Gastrocnemius medialis (tissue), 4 donors: ENCODE measurements at regions not wholly inside any gene's neighbourhood (a gene's known extent, or its start where the extent isn't known, plus 50 kb on each side); places are given as distances from the start of the nearest gene placed in this dataset.

Experiments used
- CTCF ChIP-seq, 5 experiments: fragments of 450-650 bp in 3 of 5; fragments of 200-600 bp in 2 of 5; sonication (generic) in 2 of 5; IDR thresholded peaks in 4 of 5; conservative IDR thresholded peaks in 1 of 5; 1 replicate in 4 of 5; 2 replicates in 1 of 5; pipeline ENCODE4 v1.5.1; 2016 to 2019; ENCODE audit warnings: antibody characterized with exemption in 5 of 5, mild to moderate bottlenecking in 3 of 5, moderate library complexity in 3 of 5
- POLR2A ChIP-seq, 2 donors: fragments of 450-650 bp; IDR thresholded peaks; one replicate each; pipeline ENCODE4 v1.6.1; 2017; ENCODE audit warnings: antibody characterized with exemption in 2 of 2, mild to moderate bottlenecking in 2 of 2, moderate library complexity in 2 of 2

- TF ChIP-seq POLR2A (IDR thresholded peaks at IDR 0.05) (no peak), CTCF (IDR thresholded peaks at IDR 0.05 in 4 of 5, conservative IDR thresholded peaks at IDR 0.05 in 1 of 5) (no peak)
These were observed 187.8 kb downstream of the TOMM20 start for GRCh38 chr1:234940841-234941240.
